ENCODE measurements at regions not wholly inside any gene's neighbourhood (a gene's known extent, or its start where the extent isn't known, plus 50 kb on each side); places are given as distances from the start of the nearest gene placed in this dataset.

GRCh38 chr2:78309460-78309859 is 716.0 kb upstream of the REG3G start:
- TF ChIP-seq, protein P1, sequence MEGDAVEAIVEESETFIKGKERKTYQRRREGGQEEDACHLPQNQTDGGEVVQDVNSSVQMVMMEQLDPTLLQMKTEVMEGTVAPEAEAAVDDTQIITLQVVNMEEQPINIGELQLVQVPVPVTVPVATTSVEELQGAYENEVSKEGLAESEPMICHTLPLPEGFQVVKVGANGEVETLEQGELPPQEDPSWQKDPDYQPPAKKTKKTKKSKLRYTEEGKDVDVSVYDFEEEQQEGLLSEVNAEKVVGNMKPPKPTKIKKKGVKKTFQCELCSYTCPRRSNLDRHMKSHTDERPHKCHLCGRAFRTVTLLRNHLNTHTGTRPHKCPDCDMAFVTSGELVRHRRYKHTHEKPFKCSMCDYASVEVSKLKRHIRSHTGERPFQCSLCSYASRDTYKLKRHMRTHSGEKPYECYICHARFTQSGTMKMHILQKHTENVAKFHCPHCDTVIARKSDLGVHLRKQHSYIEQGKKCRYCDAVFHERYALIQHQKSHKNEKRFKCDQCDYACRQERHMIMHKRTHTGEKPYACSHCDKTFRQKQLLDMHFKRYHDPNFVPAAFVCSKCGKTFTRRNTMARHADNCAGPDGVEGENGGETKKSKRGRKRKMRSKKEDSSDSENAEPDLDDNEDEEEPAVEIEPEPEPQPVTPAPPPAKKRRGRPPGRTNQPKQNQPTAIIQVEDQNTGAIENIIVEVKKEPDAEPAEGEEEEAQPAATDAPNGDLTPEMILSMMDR (IDR thresholded peaks at IDR 0.05; ENCODE audit: low read depth, low read length, missing input control) = no peak
- no peak for TF ChIP-seq EGR1 (IDR thresholded peaks at IDR 0.05; ENCODE audit: low read depth in 2 of 2)
- no peak for TF ChIP-seq REST (IDR thresholded peaks at IDR 0.05)
